IMR-90 (cell line): ENCODE measurements at regions not wholly inside any gene's neighbourhood (a gene's known extent, or its start where the extent isn't known, plus 50 kb on each side); places are given as distances from the start of the nearest gene placed in this dataset.

Source experiments
- ATAC-seq: fragments of 200-7000 bp; cut with Tn5 transposase; 2 replicates; pipeline ENCODE4 v1.9.1; 2020; ENCODE audit warnings: low read depth, mild to moderate bottlenecking, moderate library complexity
- BruUV-seq: library from RNA; stranded (reverse); fragments of 400-500 nt; replicated peaks from 2 replicates; lab custom pipeline; 2021; lab: Mats Ljungman, UMichigan
- CTCF ChIA-PET: fragments of 300-600 bp; formaldehyde crosslinking; extraction: SDS; loops from one replicate; lab custom pipeline; 2021; ENCODE audit warnings: antibody characterized with exemption; lab: Yijun Ruan, JAX
- POLR2A ChIA-PET: fragments of 300-600 bp; sonication (Branson Sonifier 250); formaldehyde crosslinking; loops from one replicate; lab custom pipeline; 2022; ENCODE audit warnings: antibody characterized with exemption; ENCODE audit not compliant: unreplicated experiment; lab: Charles Lee
- DNase-seq: peaks from one replicate; pipeline ENCODE4 v3.0.0; 2013
- H2AFZ ChIP-seq: replicated peaks from 2 replicates; pipeline ENCODE3; 2013; ENCODE audit warnings: low read length, mild to moderate bottlenecking; ENCODE audit not compliant: poor library complexity
- H2AK5ac ChIP-seq: 2 replicates; pipeline ENCODE4 v1.6.1; 2013; ENCODE audit warnings: low read depth, low read length, inconsistent platforms
- H2AK9ac ChIP-seq: replicated peaks from 2 replicates; pipeline ENCODE3; 2013; ENCODE audit warnings: mild to moderate bottlenecking, low read depth, low read length, moderate library complexity; ENCODE audit not compliant: poor library complexity
- H2BK120ac ChIP-seq: 2 replicates; pipeline ENCODE4 v1.6.1; 2013; ENCODE audit warnings: low read depth, low read length, inconsistent platforms
- H2BK15ac ChIP-seq: 3 replicates; pipeline ENCODE4 v1.6.1; 2013; ENCODE audit warnings: low read depth, low read length, inconsistent platforms
- H2BK20ac ChIP-seq: 2 replicates; pipeline ENCODE4 v1.6.1; 2013; ENCODE audit warnings: low read depth, mild to moderate bottlenecking, inconsistent platforms, low read length, moderate library complexity
- H2BK5ac ChIP-seq: 2 replicates; pipeline ENCODE4 v1.6.1; 2013; ENCODE audit warnings: mild to moderate bottlenecking, low read depth, low read length, inconsistent platforms; ENCODE audit not compliant: poor library complexity, severe bottlenecking
- H3K14ac ChIP-seq: replicated peaks from 2 replicates; pipeline ENCODE4 v1.6.1; 2013; ENCODE audit warnings: low read depth, low read length, inconsistent platforms
- H3K18ac ChIP-seq: 2 replicates; pipeline ENCODE4 v1.6.1; 2013; ENCODE audit warnings: low read depth, low read length, control low read depth
- H3K23ac ChIP-seq: 2 replicates; pipeline ENCODE4 v1.6.1; 2013; ENCODE audit warnings: low read depth, low read length, inconsistent platforms
- H3K27ac ChIP-seq: 2 replicates; pipeline ENCODE4 v1.5.1; 2013; ENCODE audit warnings: mild to moderate bottlenecking, control low read depth, low read length; ENCODE audit not compliant: insufficient read depth
- H3K27me3 ChIP-seq: 2 replicates; pipeline ENCODE4 v1.6.1; 2013; ENCODE audit warnings: low read length; ENCODE audit not compliant: control insufficient read depth, insufficient read depth
- H3K36me3 ChIP-seq: 2 replicates; pipeline ENCODE4 v1.6.1; 2013; ENCODE audit warnings: low read length, mixed read lengths; ENCODE audit not compliant: control insufficient read depth, insufficient read depth
- H3K4ac ChIP-seq: 2 replicates; pipeline ENCODE4 v1.6.1; 2013; ENCODE audit warnings: low read depth, low read length, inconsistent platforms
- H3K4me1 ChIP-seq: 2 replicates; pipeline ENCODE4 v1.6.1; 2013; ENCODE audit warnings: low read length, mixed read lengths; ENCODE audit not compliant: control insufficient read depth, insufficient read depth
- H3K4me2 ChIP-seq: 2 replicates; pipeline ENCODE4 v1.6.1; 2013; ENCODE audit warnings: low read depth, mild to moderate bottlenecking, control low read depth, low read length, moderate library complexity
- H3K4me3 ChIP-seq: 2 replicates; pipeline ENCODE4 v1.5.1; 2013; ENCODE audit warnings: low read depth, mild to moderate bottlenecking, control low read depth, low read length, moderate library complexity; ENCODE audit not compliant: insufficient read depth
- H3K56ac ChIP-seq: 2 replicates; pipeline ENCODE4 v1.6.1; 2013; ENCODE audit warnings: low read length, inconsistent platforms; ENCODE audit not compliant: insufficient read depth; ENCODE audit errors: extremely low read depth
- H3K79me1 ChIP-seq, 2 experiments: 2 replicates each; pipeline ENCODE4 v1.6.1; 2013; ENCODE audit warnings: low read length in 2 of 2, inconsistent platforms in 1 of 2, low read depth in 1 of 2
- H3K9ac ChIP-seq: 2 replicates; pipeline ENCODE4 v1.6.1; 2013; ENCODE audit warnings: low read depth, low read length, control low read depth
- H3K9me1 ChIP-seq: 2 replicates; pipeline ENCODE4 v1.6.1; 2013; ENCODE audit warnings: low read length, inconsistent platforms; ENCODE audit not compliant: insufficient read depth
- H3K9me3 ChIP-seq: 2 replicates; pipeline ENCODE4 v1.6.1; 2013; ENCODE audit warnings: low read length; ENCODE audit not compliant: control insufficient read depth, insufficient read depth
- H4K20me1 ChIP-seq: 2 replicates; pipeline ENCODE4 v1.6.1; 2013; ENCODE audit warnings: low read length, inconsistent platforms; ENCODE audit not compliant: insufficient read depth
- H4K5ac ChIP-seq: 2 replicates; pipeline ENCODE4 v1.6.1; 2013; ENCODE audit warnings: mild to moderate bottlenecking, low read depth, low read length, control low read depth
- H4K8ac ChIP-seq, 2 experiments: 2 replicates each; pipeline ENCODE4 v1.6.1; 2013; ENCODE audit warnings: low read depth in 2 of 2, low read length in 2 of 2, control low read depth in 1 of 2, inconsistent platforms in 1 of 2
- H4K91ac ChIP-seq: 2 replicates; pipeline ENCODE4 v1.6.1; 2013; ENCODE audit warnings: low read depth, low read length, inconsistent platforms; ENCODE audit not compliant: insufficient read depth
- BHLHE40 ChIP-seq: fragments of 150-350 bp; IDR thresholded peaks from 2 replicates; pipeline ENCODE4 v1.6.1; 2016; ENCODE audit warnings: mild to moderate bottlenecking, low read depth, low read length
- CEBPB ChIP-seq: IDR thresholded peaks from 2 replicates; pipeline ENCODE4 v1.6.1; 2012; ENCODE audit warnings: low read depth, low read length, improper control_type of control experiment
- FOS ChIP-seq: fragments of 150-350 bp; IDR thresholded peaks from 2 replicates; pipeline ENCODE4 v1.6.1; 2016; ENCODE audit warnings: low read depth, low read length
- MAFK ChIP-seq: IDR thresholded peaks from 2 replicates; pipeline ENCODE4 v1.6.1; 2012; ENCODE audit warnings: low read depth, low read length, improper control_type of control experiment
- MAZ ChIP-seq: IDR thresholded peaks from 2 replicates; pipeline ENCODE4 v1.6.1; 2012; ENCODE audit warnings: low read depth, mild to moderate bottlenecking, low read length, improper control_type of control experiment, moderate library complexity, borderline replicate concordance
- MXI1 ChIP-seq: IDR thresholded peaks from 2 replicates; pipeline ENCODE4 v1.6.1; 2012; ENCODE audit warnings: low read depth, mild to moderate bottlenecking, low read length, moderate library complexity, borderline replicate concordance
- NFE2L2 ChIP-seq: fragments of 150-350 bp; IDR thresholded peaks from 2 replicates; pipeline ENCODE4 v1.6.1; 2016; ENCODE audit warnings: low read depth, mild to moderate bottlenecking, low read length
- POLR2A ChIP-seq: IDR thresholded peaks from 2 replicates; pipeline ENCODE4 v1.6.1; 2012; ENCODE audit warnings: mild to moderate bottlenecking, low read depth, low read length
- RAD21 ChIP-seq: IDR thresholded peaks from 2 replicates; pipeline ENCODE4 v1.6.1; 2012; ENCODE audit warnings: low read length, improper control_type of control experiment
- RCOR1 ChIP-seq: IDR thresholded peaks from 2 replicates; pipeline ENCODE4 v1.6.1; 2012; ENCODE audit warnings: mild to moderate bottlenecking, low read length, improper control_type of control experiment; ENCODE audit not compliant: insufficient replicate concordance
- RFX5 ChIP-seq: IDR thresholded peaks from 2 replicates; pipeline ENCODE4 v1.8.0; 2012; ENCODE audit warnings: low read depth, mild to moderate bottlenecking, low read length, moderate library complexity
- SMC3 ChIP-seq: fragments of 150-350 bp; IDR thresholded peaks from 2 replicates; pipeline ENCODE4 v1.6.1; 2016; ENCODE audit warnings: low read depth, mild to moderate bottlenecking, antibody characterized with exemption, low read length, moderate library complexity
- WGBS, 2 experiments: methylation state at CpG; one replicate each; pipeline versions ENCODE4 v1.1.5 to v1.1.7; 2013; ENCODE audit warnings: missing lambda C conversion rate in 2 of 2; ENCODE audit not compliant: insufficient read length in 1 of 2; ENCODE audit errors: extremely low coverage in 2 of 2; 5-methylcytosine and 5-hydroxymethylcytosine counted together
- dilution Hi-C: fragments of 300-500 bp; cut with HindIII; formaldehyde crosslinking; loops from one replicate; pipeline ENCODE4 v1.14.3; 2018; ENCODE audit warnings: low sequenced_read_pairs; ENCODE audit not compliant: unreplicated experiment
- in situ Hi-C: fragments of 300-500 bp; cut with MboI; formaldehyde crosslinking; loops from 3 replicates; pipeline ENCODE4 v1.14.3; 2019; ENCODE audit warnings: low sequenced_read_pairs, inconsistent platforms, mixed read lengths
- intact Hi-C: fragments of 100-400 bp; cut with micrococcal nuclease; formaldehyde crosslinking; loops from 2 replicates; pipeline ENCODE4 v1.10.0; 2022
- TF ChIP-seq, protein P1 (sequence below): fragments of 150-350 bp; IDR thresholded peaks from 2 replicates; pipeline ENCODE4 v1.6.1; 2016; ENCODE audit warnings: low read depth, mild to moderate bottlenecking, low read length, moderate library complexity, borderline replicate concordance
- TF ChIP-seq, protein P2 (sequence below): conservative IDR thresholded peaks from 2 replicates; pipeline ENCODE4 v1.5.1; 2012; ENCODE audit warnings: mild to moderate bottlenecking, low read depth, low read length, improper control_type of control experiment
- TF ChIP-seq, protein P3 (sequence below): fragments of 150-350 bp; IDR thresholded peaks from 2 replicates; pipeline ENCODE4 v1.6.1; 2017; ENCODE audit warnings: mild to moderate bottlenecking, antibody characterized with exemption, low read length, low read depth

DNA sequence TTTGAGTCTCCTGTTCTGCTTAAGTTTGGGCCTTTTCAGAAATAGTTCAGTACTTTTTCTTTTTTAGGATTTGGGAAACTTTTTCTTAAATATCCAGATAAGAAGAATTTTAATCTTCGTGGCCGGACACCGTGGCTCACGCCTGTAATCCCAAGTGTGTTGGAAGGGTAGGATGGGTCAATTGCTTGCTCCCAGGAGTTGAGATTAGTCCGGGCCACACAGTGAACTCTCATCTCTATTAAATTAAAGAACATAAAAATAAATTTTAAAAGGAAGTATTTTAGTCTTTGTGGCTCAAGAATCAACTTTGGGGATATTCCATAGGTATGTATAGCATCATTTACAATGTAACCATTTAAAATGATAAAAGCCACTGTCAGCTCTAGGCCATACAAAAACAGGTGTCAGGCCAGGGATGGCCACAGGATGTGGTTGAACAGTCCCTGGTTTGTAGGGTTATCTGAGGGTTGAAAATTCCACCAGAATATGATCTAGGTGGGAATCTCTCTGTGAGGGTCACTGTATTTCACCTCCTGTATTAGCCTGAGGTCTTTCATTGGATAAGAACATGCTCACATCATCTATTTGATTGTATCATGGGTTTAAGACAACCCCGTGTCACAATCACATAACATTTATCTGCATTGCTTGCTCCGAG, 115.6 kb downstream of the GGTLC2 start:
- H2AK5ac ChIP-seq, result no peak overlapping the region
- ATAC-seq, result no peak
- no peak overlapping the region for H3K23ac ChIP-seq
- H2AK9ac ChIP-seq, result no peak overlapping the region
- no peak for DNase-seq
- no peak overlapping the region for H2AFZ ChIP-seq
- no peaks in the 10 kb centered on the region for H3K9me1 ChIP-seq
- dilution Hi-C loops (no loop called here), in situ Hi-C loops (no loop called here), intact Hi-C loops (no loop called here)
- no peak overlapping the region for H3K4ac ChIP-seq
- no peaks in the 10 kb centered on the region for H3K9me3 ChIP-seq
- no peak overlapping the region for H2BK5ac ChIP-seq
- H3K4me1 ChIP-seq, result no peaks in the 10 kb centered on the region
- no peak overlapping the region for H3K14ac ChIP-seq
- no peak overlapping the region for H4K8ac ChIP-seq
- no peak overlapping the region for H2BK120ac ChIP-seq
- H2BK20ac ChIP-seq, result no peak overlapping the region
- H3K36me3 ChIP-seq, result no peaks in the 10 kb centered on the region
- POLR2A ChIA-PET, result no interaction called here
- H4K5ac ChIP-seq, result no peak overlapping the region
- no peak overlapping the region for H3K4me3 ChIP-seq
- no peaks in the 10 kb centered on the region for H4K20me1 ChIP-seq
- CTCF ChIA-PET, result interaction anchor here (0.6 kb wide), 1 partner anchor 117 kb away, joined by 3 read pairs; no protein-coding TSS in a partner anchor
- H3K27ac ChIP-seq, result no peak overlapping the region
- TF ChIP-seq MXI1 (no peak), MAZ (no peak), SMC3 (no peak), CEBPB (no peak), RFX5 (no peak), NFE2L2 (no peak), BHLHE40 (no peak), FOS (no peak), RCOR1 (no peak), RAD21 (no peak), POLR2A (no peak), MAFK (no peak)
- TF ChIP-seq, protein P1, sequence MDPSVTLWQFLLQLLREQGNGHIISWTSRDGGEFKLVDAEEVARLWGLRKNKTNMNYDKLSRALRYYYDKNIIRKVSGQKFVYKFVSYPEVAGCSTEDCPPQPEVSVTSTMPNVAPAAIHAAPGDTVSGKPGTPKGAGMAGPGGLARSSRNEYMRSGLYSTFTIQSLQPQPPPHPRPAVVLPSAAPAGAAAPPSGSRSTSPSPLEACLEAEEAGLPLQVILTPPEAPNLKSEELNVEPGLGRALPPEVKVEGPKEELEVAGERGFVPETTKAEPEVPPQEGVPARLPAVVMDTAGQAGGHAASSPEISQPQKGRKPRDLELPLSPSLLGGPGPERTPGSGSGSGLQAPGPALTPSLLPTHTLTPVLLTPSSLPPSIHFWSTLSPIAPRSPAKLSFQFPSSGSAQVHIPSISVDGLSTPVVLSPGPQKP, result no peak
- TF ChIP-seq, protein P2, sequence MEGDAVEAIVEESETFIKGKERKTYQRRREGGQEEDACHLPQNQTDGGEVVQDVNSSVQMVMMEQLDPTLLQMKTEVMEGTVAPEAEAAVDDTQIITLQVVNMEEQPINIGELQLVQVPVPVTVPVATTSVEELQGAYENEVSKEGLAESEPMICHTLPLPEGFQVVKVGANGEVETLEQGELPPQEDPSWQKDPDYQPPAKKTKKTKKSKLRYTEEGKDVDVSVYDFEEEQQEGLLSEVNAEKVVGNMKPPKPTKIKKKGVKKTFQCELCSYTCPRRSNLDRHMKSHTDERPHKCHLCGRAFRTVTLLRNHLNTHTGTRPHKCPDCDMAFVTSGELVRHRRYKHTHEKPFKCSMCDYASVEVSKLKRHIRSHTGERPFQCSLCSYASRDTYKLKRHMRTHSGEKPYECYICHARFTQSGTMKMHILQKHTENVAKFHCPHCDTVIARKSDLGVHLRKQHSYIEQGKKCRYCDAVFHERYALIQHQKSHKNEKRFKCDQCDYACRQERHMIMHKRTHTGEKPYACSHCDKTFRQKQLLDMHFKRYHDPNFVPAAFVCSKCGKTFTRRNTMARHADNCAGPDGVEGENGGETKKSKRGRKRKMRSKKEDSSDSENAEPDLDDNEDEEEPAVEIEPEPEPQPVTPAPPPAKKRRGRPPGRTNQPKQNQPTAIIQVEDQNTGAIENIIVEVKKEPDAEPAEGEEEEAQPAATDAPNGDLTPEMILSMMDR, result no peak
- TF ChIP-seq, protein P3, sequence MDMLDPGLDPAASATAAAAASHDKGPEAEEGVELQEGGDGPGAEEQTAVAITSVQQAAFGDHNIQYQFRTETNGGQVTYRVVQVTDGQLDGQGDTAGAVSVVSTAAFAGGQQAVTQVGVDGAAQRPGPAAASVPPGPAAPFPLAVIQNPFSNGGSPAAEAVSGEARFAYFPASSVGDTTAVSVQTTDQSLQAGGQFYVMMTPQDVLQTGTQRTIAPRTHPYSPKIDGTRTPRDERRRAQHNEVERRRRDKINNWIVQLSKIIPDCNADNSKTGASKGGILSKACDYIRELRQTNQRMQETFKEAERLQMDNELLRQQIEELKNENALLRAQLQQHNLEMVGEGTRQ, result no peak
- BruUV-seq, result no TSS peak
- no peaks in the 10 kb centered on the region for H3K79me1 ChIP-seq
- no peak overlapping the region for H3K9ac ChIP-seq
- no peak overlapping the region for H3K18ac ChIP-seq
- peaks cover 6% of the 10 kb centered on the region for H3K27me3 ChIP-seq
- no peak overlapping the region for H3K56ac ChIP-seq
- WGBS, 2 experiments, result no CpG with 5 or more reads among the region's 7 CpGs
- no peak overlapping the region for H4K91ac ChIP-seq
- H2BK15ac ChIP-seq, result no peak overlapping the region
- no peak overlapping the region for H3K4me2 ChIP-seq
